HS-5 (cell line): ENCODE measurements at regions not wholly inside any gene's neighbourhood (a gene's known extent, or its start where the extent isn't known, plus 50 kb on each side); places are given as distances from the start of the nearest gene placed in this dataset.

Experiments
- DNase-seq: peaks from one replicate; pipeline ENCODE4 v3.0.0-alpha.2; 2012; ENCODE audit warnings: low read depth

GRCh38 chr4:141922236-141922635 lies 285.9 kb downstream of the IL15 start:
- no peak for DNase-seq

GRCh38 chr4:141926406-141926805 lies 290.0 kb downstream of the IL15 start:
- DNase-seq, result no peak

GRCh38 chr4:141932490-141932889 lies 296.1 kb downstream of the IL15 start:
- DNase-seq, result no peak

- DNase-seq, result no peak
Observed at GRCh38 chr4:141933978-141934377, 297.6 kb downstream of the IL15 start.

GRCh38 chr4:141955696-141956095 lies 319.3 kb downstream of the IL15 start:
- no peak for DNase-seq

GRCh38 chr4:141957416-141957815 lies 321.0 kb downstream of the IL15 start:
- DNase-seq, result no peak

- no peak for DNase-seq
Observed at GRCh38 chr4:141962486-141962885, 326.1 kb downstream of the IL15 start.

GRCh38 chr4:141971869-141972268 lies 335.5 kb downstream of the IL15 start:
- no peak for DNase-seq

GRCh38 chr4:141972950-141973349 lies 336.6 kb downstream of the IL15 start:
- DNase-seq, result no peak
